ENCODE measurements at regions not wholly inside any gene's neighbourhood (a gene's known extent, or its start where the extent isn't known, plus 50 kb on each side); places are given as distances from the start of the nearest gene placed in this dataset.

GRCh38 chr12:19755136-19755535 is 315.8 kb downstream of the AEBP2 start:
- TF ChIP-seq CTCF (IDR thresholded peaks at IDR 0.05) = no peak
- no peak overlapping the region for H3K4me3 ChIP-seq
- H3K4me1 ChIP-seq = no peaks in the 10 kb centered on the region
- no peaks in the 10 kb centered on the region for H3K27me3 ChIP-seq
- intact Hi-C loops (cut with DNase I) = loop anchor here (10.0 kb wide), 1 partner anchor 140 kb away; no protein-coding TSS in a partner anchor
- H3K27ac ChIP-seq = no peak overlapping the region
- H3K9ac ChIP-seq (ENCODE audit: low read depth in 2 of 2, low read length in 2 of 2) = no peak overlapping the region
- H3K36me3 ChIP-seq = no peaks in the 10 kb centered on the region
- DNase-seq = no peak
- no peaks in the 10 kb centered on the region for H3K9me3 ChIP-seq

GRCh38 chr12:19757317-19757877 is 318.1 kb downstream of the AEBP2 start:
- no peak overlapping the region for H3K9ac ChIP-seq (ENCODE audit: low read depth in 2 of 2, low read length in 2 of 2)
- no peaks in the 10 kb centered on the region for H3K9me3 ChIP-seq
- no peak overlapping the region for H3K4me3 ChIP-seq
- intact Hi-C loops (cut with DNase I) = loop anchor here (10.0 kb wide), 1 partner anchor 137 kb away; no protein-coding TSS in a partner anchor
- H3K4me1 ChIP-seq = no peaks in the 10 kb centered on the region
- no peaks in the 10 kb centered on the region for H3K36me3 ChIP-seq
- no peak overlapping the region for H3K27ac ChIP-seq
- TF ChIP-seq CTCF (IDR thresholded peaks at IDR 0.05) = peak; percentile 63
- DNase-seq = no peak
- no peaks in the 10 kb centered on the region for H3K27me3 ChIP-seq

GRCh38 chr12:19759227-19759626 is 319.9 kb downstream of the AEBP2 start:
- Histone ChIP-seq H3K27me3 (no peaks in the 10 kb centered on the region), H3K9ac (ENCODE audit: low read depth in 2 of 2, low read length in 2 of 2) (no peak overlapping the region), H3K9me3 (no peaks in the 10 kb centered on the region), H3K4me1 (no peaks in the 10 kb centered on the region), H3K27ac (no peak overlapping the region), H3K4me3 (no peak overlapping the region), H3K36me3 (no peaks in the 10 kb centered on the region)
- TF ChIP-seq CTCF (IDR thresholded peaks at IDR 0.05) = no peak
- DNase-seq = no peak
- intact Hi-C loops (cut with DNase I) = loop anchor here (10.0 kb wide), 1 partner anchor 136 kb away; no protein-coding TSS in a partner anchor

- no peak overlapping the region for H3K27ac ChIP-seq
- H3K9me3 ChIP-seq = no peaks in the 10 kb centered on the region
- no peak overlapping the region for H3K4me3 ChIP-seq
- intact Hi-C loops (cut with DNase I) = no loop called here
- no peak for TF ChIP-seq CTCF (IDR thresholded peaks at IDR 0.05)
- no peak for DNase-seq
- H3K27me3 ChIP-seq = no peaks in the 10 kb centered on the region
- no peaks in the 10 kb centered on the region for H3K4me1 ChIP-seq
- no peak overlapping the region for H3K9ac ChIP-seq (ENCODE audit: low read depth in 2 of 2, low read length in 2 of 2)
- H3K36me3 ChIP-seq = no peaks in the 10 kb centered on the region
Measured at GRCh38 chr12:19760611-19761010, 321.3 kb downstream of the AEBP2 start.

- intact Hi-C loops (cut with DNase I) = no loop called here
- no peak for TF ChIP-seq CTCF (IDR thresholded peaks at IDR 0.05)
- Histone ChIP-seq H3K36me3 (no peaks in the 10 kb centered on the region), H3K4me1 (no peaks in the 10 kb centered on the region), H3K27me3 (no peaks in the 10 kb centered on the region), H3K27ac (no peak overlapping the region), H3K4me3 (no peak overlapping the region), H3K9ac (ENCODE audit: low read depth in 2 of 2, low read length in 2 of 2) (no peak overlapping the region), H3K9me3 (no peaks in the 10 kb centered on the region)
- no peak for DNase-seq
Measured at GRCh38 chr12:19761463-19761862, 322.2 kb downstream of the AEBP2 start.

All from colonic mucosa (tissue), 4 donors.